GM12872 (cell line): ENCODE measurements at regions not wholly inside any gene's neighbourhood (a gene's known extent, or its start where the extent isn't known, plus 50 kb on each side); places are given as distances from the start of the nearest gene placed in this dataset.

Experiments used
- CTCF ChIP-seq: IDR thresholded peaks from 3 replicates; pipeline ENCODE4 v1.5.1; 2011; ENCODE audit warnings: low read depth, mild to moderate bottlenecking, low read length, moderate library complexity; ENCODE audit not compliant: insufficient read depth

DNA sequence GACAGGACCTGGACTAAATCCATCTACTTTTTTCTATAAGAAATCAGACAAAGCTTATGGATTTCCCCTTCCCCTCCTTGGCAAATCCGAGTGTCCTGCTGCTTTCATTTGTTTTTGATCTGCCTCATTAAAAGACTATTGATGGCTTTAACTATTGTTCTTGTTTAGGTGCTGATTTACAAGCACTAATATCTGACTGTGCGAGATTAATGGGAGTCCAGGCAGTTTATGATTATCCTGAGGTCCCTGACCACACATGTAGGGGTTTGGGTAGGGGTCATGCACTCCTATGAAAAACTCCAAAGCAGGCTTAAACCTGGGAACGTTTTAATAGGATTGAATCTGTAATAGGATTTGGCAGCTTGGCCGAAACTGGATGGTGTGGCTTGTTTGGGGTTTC is 317.5 kb upstream of the POU3F2 start:
- TF ChIP-seq CTCF, result no peak

DNA sequence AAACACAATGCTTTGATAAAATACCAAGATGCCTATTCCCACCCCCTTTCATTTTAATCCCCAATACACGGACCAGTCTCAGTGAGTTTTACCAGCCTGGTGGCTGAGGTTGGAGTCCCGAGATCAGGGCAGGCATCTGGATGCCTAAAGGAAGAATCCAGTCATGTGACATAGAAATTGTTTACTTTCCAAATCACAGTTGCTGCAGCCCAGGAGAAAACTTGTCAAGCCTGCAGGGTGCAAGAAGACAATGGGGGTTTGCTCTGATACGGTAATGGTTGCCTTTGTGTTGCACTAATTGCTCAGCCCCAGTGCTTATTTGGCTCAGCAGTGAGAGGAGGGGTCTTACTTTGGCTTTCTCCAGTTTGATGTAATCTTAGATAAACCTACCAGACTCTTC is 308.5 kb upstream of the POU3F2 start:
- TF ChIP-seq CTCF, result no peak

GRCh38 chr6:98526465-98526864 is 307.9 kb upstream of the POU3F2 start:
- TF ChIP-seq CTCF, result no peak

DNA sequence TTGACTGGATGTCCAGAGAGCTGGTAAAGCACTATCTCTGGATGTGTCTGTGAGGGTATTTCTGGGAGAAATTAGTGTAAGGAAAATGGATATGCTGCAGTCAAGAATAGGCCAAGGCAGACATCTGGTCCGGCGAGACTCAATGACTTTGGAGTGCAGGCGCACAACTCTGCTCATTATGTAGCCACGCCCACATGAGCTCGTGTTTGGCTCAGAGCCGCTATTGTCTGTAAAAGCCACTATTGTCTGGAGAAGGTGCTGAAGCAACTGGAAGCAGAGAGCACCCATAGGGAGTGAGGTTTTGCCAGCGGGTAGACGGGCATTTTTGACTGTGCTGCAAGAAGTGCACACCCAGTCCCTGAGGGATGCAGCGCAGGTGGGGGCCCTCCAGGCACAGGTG is 305.0 kb upstream of the POU3F2 start:
- TF ChIP-seq CTCF, result no peak

- no peak for TF ChIP-seq CTCF
Measured at GRCh38 chr6:98530732-98531131, 303.6 kb upstream of the POU3F2 start.

DNA sequence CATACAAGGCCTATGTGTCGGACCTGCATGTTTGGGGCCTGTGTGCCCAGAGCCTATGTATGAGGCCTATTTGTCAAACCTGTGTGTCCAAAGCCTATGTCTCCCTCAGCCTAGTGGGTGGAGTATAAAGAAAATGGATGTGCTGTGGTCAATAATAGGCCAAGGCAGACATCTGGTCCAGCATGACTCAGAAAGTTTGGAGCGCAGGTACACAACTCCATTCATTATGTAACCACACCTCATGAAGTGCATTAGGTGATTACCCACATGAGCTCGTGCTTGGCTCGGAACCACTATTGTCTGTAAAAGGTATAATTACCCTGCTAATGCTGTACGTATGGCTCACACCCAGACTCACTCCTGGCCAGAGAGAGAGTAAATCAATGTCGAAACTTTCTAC is 302.4 kb upstream of the POU3F2 start:
- no peak for TF ChIP-seq CTCF

GRCh38 chr6:98539741-98540140 is 294.6 kb upstream of the POU3F2 start:
- TF ChIP-seq CTCF, result 0 out of 3 replicates have a peak, but pooled peaks have one; percentile 1

DNA sequence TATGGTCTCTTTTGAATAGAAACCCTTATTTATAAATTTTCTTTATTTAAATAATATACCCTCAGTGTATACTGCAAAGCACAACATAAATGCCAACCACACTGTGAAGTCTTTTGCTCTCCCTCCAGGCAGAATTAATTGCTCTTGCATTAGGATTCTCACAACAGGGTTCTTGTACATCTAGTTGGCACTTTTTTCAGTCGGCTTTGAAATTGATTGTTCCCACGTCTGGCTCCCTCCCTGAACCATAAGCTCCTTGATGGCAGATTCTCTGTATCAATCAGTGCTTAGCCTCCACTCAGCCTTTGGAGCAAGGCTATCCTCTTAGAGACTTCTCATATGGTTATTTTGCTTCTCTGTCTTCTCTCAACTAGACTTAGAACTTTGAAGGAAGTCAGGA is 288.0 kb upstream of the POU3F2 start:
- TF ChIP-seq CTCF, result no peak
